ENCODE measurements at regions not wholly inside any gene's neighbourhood (a gene's known extent, or its start where the extent isn't known, plus 50 kb on each side); places are given as distances from the start of the nearest gene placed in this dataset.

DNA sequence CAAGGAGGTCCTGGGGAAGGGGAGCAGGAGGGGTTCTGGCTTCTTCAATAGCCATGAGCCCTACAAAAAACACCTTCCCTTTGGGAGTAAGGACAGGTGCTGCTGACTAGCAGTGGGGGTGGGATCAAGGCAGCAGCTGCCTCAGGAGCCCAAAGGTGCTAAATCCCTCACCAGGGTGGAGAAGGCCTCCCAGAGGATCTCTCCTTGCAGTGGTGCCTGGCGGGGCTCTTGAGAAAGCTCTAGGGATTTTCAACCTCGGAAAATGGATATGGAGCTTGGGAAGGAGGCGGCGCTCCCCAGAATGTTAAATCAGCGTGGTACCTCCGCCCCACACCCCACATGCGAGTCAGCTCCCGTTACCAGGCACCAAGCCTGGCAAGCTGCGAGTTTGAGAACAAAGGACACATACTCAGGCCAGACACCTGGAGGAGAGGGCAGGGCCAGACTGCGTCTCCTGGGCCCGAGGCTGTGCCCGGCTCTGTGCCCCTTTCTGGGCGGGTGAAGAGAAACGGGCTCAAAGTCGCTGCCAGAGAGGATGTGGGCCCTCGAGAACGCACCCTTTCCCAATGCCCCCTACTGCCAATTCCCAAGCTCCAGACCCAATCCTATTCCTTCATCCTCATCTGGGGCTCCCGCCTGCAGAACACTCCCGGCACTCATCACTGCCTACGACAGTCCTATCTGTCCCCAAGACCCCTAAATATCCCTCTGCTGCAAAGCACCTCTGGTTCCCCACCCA, 139.0 kb downstream of the BRD1 start:
- TF ChIP-seq, protein P1, sequence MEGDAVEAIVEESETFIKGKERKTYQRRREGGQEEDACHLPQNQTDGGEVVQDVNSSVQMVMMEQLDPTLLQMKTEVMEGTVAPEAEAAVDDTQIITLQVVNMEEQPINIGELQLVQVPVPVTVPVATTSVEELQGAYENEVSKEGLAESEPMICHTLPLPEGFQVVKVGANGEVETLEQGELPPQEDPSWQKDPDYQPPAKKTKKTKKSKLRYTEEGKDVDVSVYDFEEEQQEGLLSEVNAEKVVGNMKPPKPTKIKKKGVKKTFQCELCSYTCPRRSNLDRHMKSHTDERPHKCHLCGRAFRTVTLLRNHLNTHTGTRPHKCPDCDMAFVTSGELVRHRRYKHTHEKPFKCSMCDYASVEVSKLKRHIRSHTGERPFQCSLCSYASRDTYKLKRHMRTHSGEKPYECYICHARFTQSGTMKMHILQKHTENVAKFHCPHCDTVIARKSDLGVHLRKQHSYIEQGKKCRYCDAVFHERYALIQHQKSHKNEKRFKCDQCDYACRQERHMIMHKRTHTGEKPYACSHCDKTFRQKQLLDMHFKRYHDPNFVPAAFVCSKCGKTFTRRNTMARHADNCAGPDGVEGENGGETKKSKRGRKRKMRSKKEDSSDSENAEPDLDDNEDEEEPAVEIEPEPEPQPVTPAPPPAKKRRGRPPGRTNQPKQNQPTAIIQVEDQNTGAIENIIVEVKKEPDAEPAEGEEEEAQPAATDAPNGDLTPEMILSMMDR (IDR thresholded peaks at IDR 0.05; ENCODE audit: low read depth, low read length): no peak
- TF ChIP-seq POLR2A (IDR thresholded peaks at IDR 0.05; ENCODE audit: extremely low read depth, insufficient read length) (no peak), MYC (IDR thresholded peaks at IDR 0.05; ENCODE audit: low read depth, low read length) (no peak)

All from NB4 (cell line).